ENCODE measurements at regions not wholly inside any gene's neighbourhood (a gene's known extent, or its start where the extent isn't known, plus 50 kb on each side); places are given as distances from the start of the nearest gene placed in this dataset.
"Not testable (repeated sequence)": the region's sequence is repeated elsewhere in the genome, so short reads cannot be mapped to it uniquely, and the experiment has no call there.

DNA sequence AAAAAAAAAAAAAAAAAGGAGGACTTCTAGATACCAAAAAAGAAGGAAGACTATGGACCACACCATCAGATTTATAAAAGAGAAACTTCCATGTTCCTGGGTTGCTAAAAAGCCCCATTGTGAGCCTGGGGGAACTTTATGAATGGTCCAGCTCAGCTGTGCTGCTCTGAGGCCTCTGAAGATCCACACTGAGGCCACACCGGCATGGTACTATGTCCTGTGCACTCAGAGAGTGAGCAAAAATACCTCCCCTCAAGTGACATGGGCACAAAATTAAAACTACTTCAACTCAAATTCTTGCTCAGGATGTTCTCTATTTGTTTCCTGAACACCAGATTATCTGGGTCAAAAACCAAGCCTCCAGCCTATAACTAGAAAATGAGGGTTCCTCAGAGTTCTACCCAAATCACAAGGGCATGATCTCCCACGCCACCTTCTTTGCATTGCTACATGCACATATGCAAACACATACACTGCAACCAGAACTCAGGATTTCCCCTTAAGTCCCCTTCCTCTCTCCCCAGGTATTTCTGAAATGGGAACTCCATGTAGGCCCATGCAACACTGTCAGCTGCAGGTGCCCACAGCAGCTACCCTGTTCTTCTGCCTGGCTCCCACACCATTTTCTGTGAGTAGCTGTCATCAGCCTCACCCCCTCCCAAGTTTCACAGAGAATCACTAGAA lies 94.4 kb downstream of the SH3GLB1 start:
- ATAC-seq (ENCODE audit: low read depth) (peak; percentile 86), DNase-seq (no peak)

DNA sequence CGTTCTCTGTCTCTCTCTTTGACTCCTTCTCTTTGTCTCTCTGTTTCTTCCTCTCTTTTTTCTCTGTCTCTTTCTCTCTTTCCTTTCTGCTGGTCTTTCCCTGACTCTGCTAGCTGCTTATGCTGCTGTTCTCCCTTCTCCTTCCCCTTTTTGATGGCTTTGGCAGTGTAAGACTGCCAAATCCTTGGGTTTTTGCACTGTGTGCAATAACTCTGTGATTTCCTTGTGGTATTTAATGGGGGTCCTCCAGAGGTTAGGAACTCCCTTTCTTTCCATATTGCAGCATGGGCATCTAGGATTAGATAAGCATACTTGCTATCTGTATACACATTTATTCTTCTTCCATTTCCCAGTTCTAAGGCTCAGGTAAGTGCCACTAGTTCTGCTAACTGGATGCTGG lies 99.3 kb downstream of the SH3GLB1 start:
- intact Hi-C loops (cut with micrococcal nuclease); H3K9me3 Mint-ChIP-seq; H3K4me3 Mint-ChIP-seq; CTCF ChIA-PET; H3K27me3 Mint-ChIP-seq; H3K36me3 Mint-ChIP-seq (ENCODE audit: low read depth); ATAC-seq (ENCODE audit: low read depth); DNase-seq; H3K27ac Mint-ChIP-seq; POLR2A ChIA-PET: not testable (repeated sequence)
- H3K4me1 Mint-ChIP-seq: peaks cover 25% of the 10 kb centered on the region

More for the DNA sequence above, 94.4 kb downstream of the SH3GLB1 start:
- POLR2A ChIA-PET: interaction anchor here (0.7 to 1.2 kb wide), 2 partner anchors 29 to 94 kb away, joined by 3 to 11 read pairs; partner anchors contain the start of gene SH3GLB1
- intact Hi-C loops (cut with micrococcal nuclease): no loop called here
- Mint-ChIP-seq H3K27ac (peak overlapping the region; percentile 86), H3K4me3 (peak overlapping the region; percentile 69), H3K27me3 (no peaks in the 10 kb centered on the region), H3K9me3 (peaks cover 4% of the 10 kb centered on the region), H3K36me3 (ENCODE audit: low read depth) (no peaks in the 10 kb centered on the region), H3K4me1 (peaks cover 29% of the 10 kb centered on the region)
- TF ChIP-seq, protein P1, sequence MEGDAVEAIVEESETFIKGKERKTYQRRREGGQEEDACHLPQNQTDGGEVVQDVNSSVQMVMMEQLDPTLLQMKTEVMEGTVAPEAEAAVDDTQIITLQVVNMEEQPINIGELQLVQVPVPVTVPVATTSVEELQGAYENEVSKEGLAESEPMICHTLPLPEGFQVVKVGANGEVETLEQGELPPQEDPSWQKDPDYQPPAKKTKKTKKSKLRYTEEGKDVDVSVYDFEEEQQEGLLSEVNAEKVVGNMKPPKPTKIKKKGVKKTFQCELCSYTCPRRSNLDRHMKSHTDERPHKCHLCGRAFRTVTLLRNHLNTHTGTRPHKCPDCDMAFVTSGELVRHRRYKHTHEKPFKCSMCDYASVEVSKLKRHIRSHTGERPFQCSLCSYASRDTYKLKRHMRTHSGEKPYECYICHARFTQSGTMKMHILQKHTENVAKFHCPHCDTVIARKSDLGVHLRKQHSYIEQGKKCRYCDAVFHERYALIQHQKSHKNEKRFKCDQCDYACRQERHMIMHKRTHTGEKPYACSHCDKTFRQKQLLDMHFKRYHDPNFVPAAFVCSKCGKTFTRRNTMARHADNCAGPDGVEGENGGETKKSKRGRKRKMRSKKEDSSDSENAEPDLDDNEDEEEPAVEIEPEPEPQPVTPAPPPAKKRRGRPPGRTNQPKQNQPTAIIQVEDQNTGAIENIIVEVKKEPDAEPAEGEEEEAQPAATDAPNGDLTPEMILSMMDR (IDR thresholded peaks at IDR 0.05): no peak
- CTCF ChIA-PET: no interaction called here

DNA sequence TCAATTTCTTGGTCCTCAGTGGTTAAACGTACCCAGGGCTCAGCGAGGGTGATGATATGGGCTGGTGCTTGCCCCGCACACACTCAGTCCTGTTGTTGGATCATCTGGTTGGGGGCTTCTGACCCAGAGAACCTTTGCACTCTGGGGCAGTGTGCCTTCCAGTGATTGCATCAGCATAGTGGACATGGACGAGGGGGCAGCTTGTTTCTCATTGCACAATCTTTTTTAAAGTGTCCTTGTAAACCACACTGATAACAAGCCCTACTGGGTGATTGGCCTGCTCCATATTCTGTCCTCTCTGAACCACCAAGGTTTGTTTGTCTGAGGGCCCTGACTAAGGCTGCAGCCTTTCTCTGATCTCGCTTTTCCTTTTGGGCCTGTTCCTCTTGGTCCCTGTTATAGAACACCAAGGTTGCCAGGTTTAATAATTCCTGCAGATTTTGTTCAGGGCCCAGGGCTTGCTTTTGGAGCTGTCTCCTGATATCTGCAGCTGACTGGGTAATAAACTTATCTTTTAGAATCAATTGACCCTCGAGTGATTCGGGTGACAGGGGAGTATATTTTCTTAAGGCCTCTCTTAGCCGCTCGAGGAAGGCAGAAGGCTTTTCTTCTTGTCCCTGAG lies 101.6 kb downstream of the SH3GLB1 start:
- H3K4me3 Mint-ChIP-seq; H3K27ac Mint-ChIP-seq; intact Hi-C loops (cut with micrococcal nuclease): not testable (repeated sequence)

DNA sequence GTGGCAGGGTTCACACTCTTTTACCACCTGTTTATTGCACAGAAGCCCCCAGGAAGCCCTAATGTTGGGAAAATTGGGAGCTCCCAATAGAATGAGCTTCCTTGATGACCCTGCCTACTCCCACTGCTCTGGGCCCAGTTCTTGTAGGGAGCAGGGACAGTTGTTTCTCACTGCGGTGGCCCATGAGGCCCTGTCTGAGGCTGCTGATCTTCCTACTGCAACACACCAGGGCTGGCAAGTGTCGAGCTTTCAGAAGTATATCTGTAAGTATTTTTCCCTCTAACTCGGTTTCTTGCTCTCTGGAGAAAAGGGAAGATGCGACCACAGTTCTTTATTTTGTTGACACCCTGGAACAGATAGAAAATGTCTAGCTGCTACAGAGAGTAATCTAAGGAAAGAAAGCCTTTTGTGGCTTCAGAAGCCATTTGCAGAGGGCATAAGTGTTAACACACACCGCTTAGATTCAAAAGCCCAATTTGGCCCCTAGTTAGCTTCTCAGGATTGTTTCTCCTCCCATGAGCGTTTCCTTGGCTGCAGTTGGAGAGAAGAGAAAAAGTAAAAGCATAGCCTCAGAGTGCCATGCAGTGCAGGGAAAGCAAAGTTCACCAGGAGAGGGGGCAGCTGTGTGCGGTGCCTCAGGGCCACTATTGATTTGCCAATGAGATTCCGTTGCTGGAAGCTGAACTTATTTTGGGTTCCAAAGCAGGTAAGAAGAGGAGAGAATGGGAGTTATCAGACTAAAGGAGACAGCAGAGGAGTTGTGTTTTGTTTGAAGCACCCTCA lies 102.6 kb downstream of the SELENOF start:
- TF ChIP-seq, protein P1 (IDR thresholded peaks at IDR 0.05): no peak
- ChIA-PET CTCF (no interaction called here), POLR2A (no interaction called here)
- Mint-ChIP-seq H3K36me3 (ENCODE audit: low read depth) (no peaks in the 10 kb centered on the region), H3K4me1 (no peaks in the 10 kb centered on the region), H3K4me3 (no peak overlapping the region), H3K27ac (no peak overlapping the region), H3K9me3 (no peaks in the 10 kb centered on the region), H3K27me3 (peaks cover 3% of the 10 kb centered on the region)
- no peak for ATAC-seq (ENCODE audit: low read depth)
- DNase-seq: no peak
- intact Hi-C loops (cut with micrococcal nuclease): no loop called here

More for the DNA sequence above, 101.6 kb downstream of the SH3GLB1 start:
- POLR2A ChIA-PET; CTCF ChIA-PET; H3K36me3 Mint-ChIP-seq (ENCODE audit: low read depth); H3K27me3 Mint-ChIP-seq; H3K4me1 Mint-ChIP-seq; H3K9me3 Mint-ChIP-seq; DNase-seq; ATAC-seq (ENCODE audit: low read depth): not testable (repeated sequence)

DNA sequence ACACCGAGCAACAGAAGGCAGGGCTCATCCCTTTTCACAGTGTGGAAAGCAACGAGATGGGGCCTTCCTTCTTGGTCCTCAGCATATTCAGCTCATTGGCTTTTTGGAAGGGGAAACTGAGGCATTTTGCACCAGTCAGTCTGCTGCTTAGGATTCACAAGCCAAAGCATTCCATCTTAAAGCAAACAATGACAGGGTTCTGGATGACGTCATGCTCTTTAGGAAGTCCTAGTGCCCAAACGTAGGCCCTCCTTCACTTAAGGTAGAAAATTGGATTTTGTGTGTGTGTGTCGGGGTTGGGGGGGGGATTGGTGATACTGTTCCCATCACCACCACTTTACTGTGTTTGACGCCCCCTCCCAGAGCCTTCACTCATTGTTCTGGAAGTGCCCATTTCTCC lies 101.6 kb downstream of the SELENOF start:
- no peaks in the 10 kb centered on the region for H3K36me3 Mint-ChIP-seq (ENCODE audit: low read depth)
- no peak for DNase-seq
- TF ChIP-seq, protein P1 (IDR thresholded peaks at IDR 0.05): no peak

More for the DNA sequence above, 101.6 kb downstream of the SELENOF start:
- Mint-ChIP-seq H3K4me3 (no peak overlapping the region), H3K4me1 (peaks cover 7% of the 10 kb centered on the region), H3K27ac (no peak overlapping the region), H3K9me3 (no peaks in the 10 kb centered on the region), H3K27me3 (peaks cover 3% of the 10 kb centered on the region)
- intact Hi-C loops (cut with micrococcal nuclease): no loop called here
- ChIA-PET POLR2A (no interaction called here), CTCF (no interaction called here)
- ATAC-seq (ENCODE audit: low read depth): no peak

Measured in activated B cell treated with CpG ODN at 0.5 μM for 24 hours (primary cell).